HFFc6 (cell line): ENCODE measurements at regions not wholly inside any gene's neighbourhood (a gene's known extent, or its start where the extent isn't known, plus 50 kb on each side); places are given as distances from the start of the nearest gene placed in this dataset.

Source experiments
- DNase-seq: peaks from one replicate; pipeline ENCODE4 v3.0.0-alpha.2; 2018
- H3K27ac Mint-ChIP-seq: 2 replicates; pipeline ENCODE4 v1.8.0; 2020; ENCODE audit warnings: mild to moderate bottlenecking, mixed read lengths
- H3K27me3 Mint-ChIP-seq: 2 replicates; pipeline ENCODE4 v1.8.0; 2021; ENCODE audit warnings: mild to moderate bottlenecking, moderate library complexity, mixed read lengths; ENCODE audit not compliant: insufficient read depth
- H3K36me3 Mint-ChIP-seq: 2 replicates; pipeline ENCODE4 v1.8.0; 2021; ENCODE audit warnings: low read depth, mixed read lengths
- H3K4me1 Mint-ChIP-seq: 2 replicates; pipeline ENCODE4 v1.8.0; 2020; ENCODE audit warnings: low read depth, mixed read lengths
- H3K4me3 Mint-ChIP-seq: 2 replicates; pipeline ENCODE4 v1.8.0; 2020; ENCODE audit warnings: mild to moderate bottlenecking, moderate library complexity, mixed read lengths
- H3K9me3 Mint-ChIP-seq: 2 replicates; pipeline ENCODE4 v1.8.0; 2020; ENCODE audit warnings: mild to moderate bottlenecking, mixed read lengths
- CTCF ChIP-seq: fragments of 200-600 bp; sonication (generic); IDR thresholded peaks from 2 replicates; pipeline ENCODE4 v1.5.0; 2021; ENCODE audit warnings: antibody characterized with exemption, mild to moderate bottlenecking

DNA sequence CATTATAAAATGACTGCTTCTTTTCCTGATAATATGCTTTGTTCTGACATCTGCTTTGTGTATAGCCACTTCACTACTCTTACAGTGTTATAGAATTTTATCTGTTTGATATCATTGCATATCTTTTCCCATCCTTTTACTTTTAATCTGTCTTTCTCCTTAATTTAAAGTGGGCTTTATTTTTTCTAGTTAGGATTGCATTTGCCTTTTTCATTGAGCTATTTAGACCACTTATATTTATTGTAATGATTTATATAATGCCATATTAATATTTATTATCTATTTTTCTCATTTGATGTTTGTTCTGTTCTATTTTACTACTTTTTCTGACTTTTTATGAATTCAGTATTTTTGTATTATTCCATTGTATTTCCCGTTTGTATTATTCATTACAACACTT, 758.7 kb downstream of the TMEM182 start:
- no peaks in the 10 kb centered on the region for H3K36me3 Mint-ChIP-seq
- no peak overlapping the region for H3K27ac Mint-ChIP-seq
- H3K9me3 Mint-ChIP-seq, result peaks cover 22% of the 10 kb centered on the region
- DNase-seq, result no peak
- no peak for TF ChIP-seq CTCF
- H3K4me3 Mint-ChIP-seq, result no peak overlapping the region
- no peaks in the 10 kb centered on the region for H3K27me3 Mint-ChIP-seq
- no peaks in the 10 kb centered on the region for H3K4me1 Mint-ChIP-seq

- no peak overlapping the region for H3K27ac Mint-ChIP-seq
- no peak for TF ChIP-seq CTCF
Observed at GRCh38 chr2:103525756-103526155, 763.9 kb downstream of the TMEM182 start.

GRCh38 chr2:103526757-103527156, 764.9 kb downstream of the TMEM182 start:
- H3K27ac Mint-ChIP-seq, result no peak overlapping the region
- no peaks in the 10 kb centered on the region for H3K27me3 Mint-ChIP-seq
- TF ChIP-seq CTCF, result no peak
- no peak for DNase-seq
- peaks cover 28% of the 10 kb centered on the region for H3K9me3 Mint-ChIP-seq
- no peak overlapping the region for H3K4me3 Mint-ChIP-seq
- H3K36me3 Mint-ChIP-seq, result no peaks in the 10 kb centered on the region; the same call in 1 of the 2 replicates
- no peaks in the 10 kb centered on the region for H3K4me1 Mint-ChIP-seq

More at GRCh38 chr2:103525756-103526155, 763.9 kb downstream of the TMEM182 start:
- no peak overlapping the region for H3K4me3 Mint-ChIP-seq
- H3K4me1 Mint-ChIP-seq, result no peaks in the 10 kb centered on the region
- H3K36me3 Mint-ChIP-seq, result no peaks in the 10 kb centered on the region; the same call in 1 of the 2 replicates
- no peaks in the 10 kb centered on the region for H3K27me3 Mint-ChIP-seq
- DNase-seq, result no peak
- peaks cover 28% of the 10 kb centered on the region for H3K9me3 Mint-ChIP-seq

GRCh38 chr2:103527278-103527677, 765.4 kb downstream of the TMEM182 start:
- no peaks in the 10 kb centered on the region for H3K27me3 Mint-ChIP-seq
- TF ChIP-seq CTCF, result no peak
- DNase-seq, result no peak
- no peaks in the 10 kb centered on the region for H3K4me1 Mint-ChIP-seq
- H3K4me3 Mint-ChIP-seq, result no peak overlapping the region
- H3K9me3 Mint-ChIP-seq, result peaks cover 28% of the 10 kb centered on the region
- H3K27ac Mint-ChIP-seq, result no peak overlapping the region
- no peaks in the 10 kb centered on the region; the same call in 1 of the 2 replicates for H3K36me3 Mint-ChIP-seq

- DNase-seq, result no peak
- Mint-ChIP-seq H3K27ac (no peak overlapping the region), H3K27me3 (no peaks in the 10 kb centered on the region), H3K36me3 (no peaks in the 10 kb centered on the region; the same call in 1 of the 2 replicates), H3K9me3 (peaks cover 44% of the 10 kb centered on the region), H3K4me3 (no peak overlapping the region), H3K4me1 (no peaks in the 10 kb centered on the region)
- TF ChIP-seq CTCF, result no peak
Observed at GRCh38 chr2:103529798-103530502, 768.1 kb downstream of the TMEM182 start.
